ENCODE measurements at regions not wholly inside any gene's neighbourhood (a gene's known extent, or its start where the extent isn't known, plus 50 kb on each side); places are given as distances from the start of the nearest gene placed in this dataset.

- TF ChIP-seq CTCF (IDR thresholded peaks at IDR 0.05) (no peak), MAX (IDR thresholded peaks at IDR 0.05; ENCODE audit: low read depth) (no peak), TEAD4 (IDR thresholded peaks at IDR 0.05; ENCODE audit: borderline replicate concordance, insufficient read depth) (no peak), EZH2phosphoT487 (IDR thresholded peaks at IDR 0.05; ENCODE audit: borderline replicate concordance, low read depth) (no peak), REST (IDR thresholded peaks at IDR 0.05; ENCODE audit: low read depth, low read length) (no peak), EP300 (IDR thresholded peaks at IDR 0.05; ENCODE audit: borderline replicate concordance in 1 of 2, low read depth in 1 of 2, low read length in 1 of 2) (no peak), RAD21 (IDR thresholded peaks at IDR 0.05; ENCODE audit: low read length) (no peak)
Measured at GRCh38 chr12:107895966-107896365, 121.5 kb downstream of the ASCL4 start.

All from SK-N-SH (cell line).